Activated B cell treated with CpG ODN at 0.5 μM for 24 hours (primary cell): ENCODE measurements at regions not wholly inside any gene's neighbourhood (a gene's known extent, or its start where the extent isn't known, plus 50 kb on each side); places are given as distances from the start of the nearest gene placed in this dataset.

Experiments
- ATAC-seq: fragments of 200-7000 bp; cut with Tn5 transposase; one replicate; pipeline ENCODE4 v1.10.0; 2021; ENCODE audit warnings: low read depth, mild to moderate bottlenecking, moderate library complexity
- CTCF ChIA-PET: fragments of 350-600 bp; sonication (Branson Sonifier 250); formaldehyde crosslinking; loops from one replicate; lab custom pipeline; 2021; ENCODE audit warnings: antibody characterized with exemption; lab: Charles Lee
- POLR2A ChIA-PET: fragments of 350-600 bp; sonication (Branson Sonifier 250); formaldehyde crosslinking; loops from one replicate; lab custom pipeline; 2021; ENCODE audit warnings: antibody characterized with exemption; lab: Charles Lee
- DNase-seq: peaks from one replicate; pipeline ENCODE4 v3.0.0; 2022
- H3K27ac Mint-ChIP-seq: one replicate; pipeline ENCODE4 v1.8.0; 2020; ENCODE audit warnings: mixed read lengths
- H3K27me3 Mint-ChIP-seq: one replicate; pipeline ENCODE4 v1.8.0; 2021; ENCODE audit warnings: mixed read lengths
- H3K36me3 Mint-ChIP-seq: one replicate; pipeline ENCODE4 v1.8.0; 2021; ENCODE audit warnings: low read depth, mixed read lengths
- H3K4me1 Mint-ChIP-seq: one replicate; pipeline ENCODE4 v1.8.0; 2021; ENCODE audit warnings: mixed read lengths
- H3K4me3 Mint-ChIP-seq: one replicate; pipeline ENCODE4 v1.8.0; 2020; ENCODE audit warnings: mild to moderate bottlenecking, mixed read lengths
- H3K9me3 Mint-ChIP-seq: one replicate; pipeline ENCODE4 v1.8.0; 2020; ENCODE audit warnings: mixed read lengths
- intact Hi-C: fragments of 100-400 bp; cut with micrococcal nuclease; formaldehyde crosslinking; loops from one replicate; pipeline ENCODE4 v1.15.1; 2024
- TF ChIP-seq, protein P1 (sequence below): fragments of 200-600 bp; IDR thresholded peaks from one replicate; pipeline ENCODE4 v1.8.0; 2022; ENCODE audit warnings: antibody characterized with exemption, mild to moderate bottlenecking

DNA sequence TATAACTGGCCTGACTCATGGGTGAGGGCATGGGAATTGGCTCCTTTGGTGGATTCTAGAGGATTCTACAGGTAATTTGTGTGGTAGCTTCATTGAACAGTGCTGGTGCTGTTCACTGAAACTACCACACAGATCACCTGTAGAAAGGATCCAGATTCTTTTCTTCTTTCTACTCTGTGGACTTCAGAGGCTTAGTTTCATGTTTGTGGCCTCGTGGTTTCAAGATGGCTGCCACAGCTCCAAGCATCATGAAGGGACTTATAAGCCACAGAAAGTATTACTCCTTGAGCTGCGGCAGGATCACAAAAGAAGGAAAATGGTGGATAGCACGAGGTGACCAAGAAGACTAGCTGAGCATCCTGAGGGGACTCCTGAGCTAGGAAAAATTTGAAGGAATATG is 88.9 kb downstream of the ADCYAP1 start:
- ATAC-seq (no peak), DNase-seq (no peak)
- POLR2A ChIA-PET = no interaction called here
- Mint-ChIP-seq H3K36me3 (no peaks in the 10 kb centered on the region), H3K4me1 (no peaks in the 10 kb centered on the region), H3K27me3 (no peaks in the 10 kb centered on the region), H3K4me3 (no peak overlapping the region), H3K27ac (no peak overlapping the region), H3K9me3 (no peaks in the 10 kb centered on the region)
- CTCF ChIA-PET = no interaction called here
- intact Hi-C loops = no loop called here
- TF ChIP-seq, protein P1, sequence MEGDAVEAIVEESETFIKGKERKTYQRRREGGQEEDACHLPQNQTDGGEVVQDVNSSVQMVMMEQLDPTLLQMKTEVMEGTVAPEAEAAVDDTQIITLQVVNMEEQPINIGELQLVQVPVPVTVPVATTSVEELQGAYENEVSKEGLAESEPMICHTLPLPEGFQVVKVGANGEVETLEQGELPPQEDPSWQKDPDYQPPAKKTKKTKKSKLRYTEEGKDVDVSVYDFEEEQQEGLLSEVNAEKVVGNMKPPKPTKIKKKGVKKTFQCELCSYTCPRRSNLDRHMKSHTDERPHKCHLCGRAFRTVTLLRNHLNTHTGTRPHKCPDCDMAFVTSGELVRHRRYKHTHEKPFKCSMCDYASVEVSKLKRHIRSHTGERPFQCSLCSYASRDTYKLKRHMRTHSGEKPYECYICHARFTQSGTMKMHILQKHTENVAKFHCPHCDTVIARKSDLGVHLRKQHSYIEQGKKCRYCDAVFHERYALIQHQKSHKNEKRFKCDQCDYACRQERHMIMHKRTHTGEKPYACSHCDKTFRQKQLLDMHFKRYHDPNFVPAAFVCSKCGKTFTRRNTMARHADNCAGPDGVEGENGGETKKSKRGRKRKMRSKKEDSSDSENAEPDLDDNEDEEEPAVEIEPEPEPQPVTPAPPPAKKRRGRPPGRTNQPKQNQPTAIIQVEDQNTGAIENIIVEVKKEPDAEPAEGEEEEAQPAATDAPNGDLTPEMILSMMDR = no peak

DNA sequence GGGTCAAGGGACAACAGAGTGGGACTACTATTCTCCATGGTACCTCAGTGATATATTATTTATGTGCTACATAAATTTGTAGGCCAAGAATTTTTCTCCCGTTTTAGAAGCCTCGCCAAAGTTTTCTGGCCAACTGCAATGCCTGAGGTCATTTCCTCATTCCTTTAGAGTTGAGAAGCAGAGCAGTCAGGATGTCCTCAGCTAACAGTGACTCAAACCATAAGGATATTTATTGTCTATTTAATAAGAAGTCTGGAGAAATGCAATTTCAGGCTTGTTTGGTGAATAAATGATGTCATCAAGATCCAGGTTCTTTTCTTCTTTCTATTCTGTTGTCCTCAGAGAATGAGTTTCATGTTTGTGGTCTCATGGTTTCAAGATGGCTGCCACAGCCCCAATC is 91.0 kb downstream of the ADCYAP1 start:
- Mint-ChIP-seq H3K36me3 (no peaks in the 10 kb centered on the region), H3K9me3 (peaks cover under 1% of the 10 kb centered on the region), H3K27me3 (no peaks in the 10 kb centered on the region), H3K27ac (no peak overlapping the region), H3K4me1 (no peaks in the 10 kb centered on the region), H3K4me3 (no peak overlapping the region)
- intact Hi-C loops = no loop called here
- DNase-seq = no peak
- TF ChIP-seq, protein P1 = no peak
- ChIA-PET CTCF (no interaction called here), POLR2A (no interaction called here)
- no peak for ATAC-seq

DNA sequence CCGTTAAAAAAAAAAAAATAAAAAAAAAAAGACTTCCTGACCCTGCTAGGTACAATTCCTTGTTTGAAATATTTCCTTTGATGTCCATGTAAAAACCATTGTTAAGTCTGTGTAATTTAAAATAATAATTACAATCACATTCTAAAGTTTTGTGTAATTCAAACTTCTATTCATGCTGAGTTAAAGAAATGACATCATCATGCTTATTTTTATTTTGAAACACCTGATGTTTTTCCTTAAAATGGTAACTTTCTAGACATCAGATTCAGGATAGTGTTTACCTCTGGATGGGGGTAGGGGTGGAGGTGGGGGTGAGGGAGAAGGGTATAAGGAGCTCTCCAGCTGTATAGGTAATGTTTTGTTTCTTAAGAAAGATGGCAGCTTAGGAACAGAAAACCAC is 92.8 kb downstream of the ADCYAP1 start:
- Mint-ChIP-seq H3K27ac (no peak overlapping the region), H3K9me3 (peaks cover 4% of the 10 kb centered on the region), H3K4me1 (no peaks in the 10 kb centered on the region), H3K27me3 (no peaks in the 10 kb centered on the region), H3K4me3 (no peak overlapping the region), H3K36me3 (no peaks in the 10 kb centered on the region)
- ChIA-PET POLR2A (no interaction called here), CTCF (no interaction called here)
- TF ChIP-seq, protein P1 = no peak
- intact Hi-C loops = no loop called here
- DNase-seq (no peak), ATAC-seq (no peak)

DNA sequence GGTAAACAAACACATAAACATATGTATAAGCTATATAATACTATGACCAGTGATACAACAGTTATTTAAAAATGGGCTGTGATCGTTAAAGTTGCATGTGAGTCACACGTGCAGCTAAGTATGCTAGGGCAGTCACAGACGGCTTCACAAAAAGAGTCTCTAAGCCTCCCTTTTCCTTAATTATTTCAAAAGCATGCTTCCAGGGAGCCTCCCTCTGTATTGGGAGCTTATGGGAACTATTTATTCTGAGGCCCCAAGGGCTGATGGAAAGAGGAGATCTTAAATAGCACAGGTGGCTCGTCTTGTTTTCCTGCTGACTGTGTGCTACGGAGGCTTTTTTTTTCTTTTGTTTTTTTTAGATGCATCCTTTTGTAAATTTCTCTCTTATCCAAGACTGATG is 94.3 kb downstream of the ADCYAP1 start:
- Mint-ChIP-seq H3K9me3 (peaks cover 9% of the 10 kb centered on the region), H3K27ac (no peak overlapping the region), H3K4me1 (no peaks in the 10 kb centered on the region), H3K4me3 (no peak overlapping the region), H3K27me3 (no peaks in the 10 kb centered on the region), H3K36me3 (no peaks in the 10 kb centered on the region)
- TF ChIP-seq, protein P1 = no peak
- ATAC-seq = no peak
- CTCF ChIA-PET = no interaction called here
- no peak for DNase-seq
- POLR2A ChIA-PET = no interaction called here
- intact Hi-C loops = no loop called here

DNA sequence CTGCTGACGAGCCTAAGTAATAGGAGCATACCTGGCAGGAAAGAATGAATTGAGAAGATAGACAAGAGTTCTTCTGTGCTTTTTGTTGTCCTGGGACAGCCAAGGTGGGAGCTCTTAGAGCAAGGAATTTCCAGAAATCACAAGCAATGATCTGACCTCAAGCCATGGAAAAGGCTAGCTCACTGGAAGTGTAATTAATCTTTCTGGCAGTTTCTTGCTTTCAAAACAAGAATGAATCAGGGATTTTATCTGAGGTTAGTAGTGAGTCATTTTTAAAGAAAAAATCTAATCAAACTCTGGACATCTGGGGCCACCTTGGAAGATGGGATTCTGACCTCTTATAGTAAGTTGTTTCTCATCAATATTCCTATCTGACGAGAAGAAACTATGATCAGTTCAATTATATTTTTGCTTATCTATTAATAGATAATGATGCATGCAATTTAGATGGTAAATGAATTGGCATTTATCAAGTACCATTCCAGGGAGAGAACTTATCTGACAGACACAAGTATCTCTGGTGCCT is 98.0 kb downstream of the ADCYAP1 start:
- no peak overlapping the region for H3K27ac Mint-ChIP-seq
- ChIA-PET POLR2A (no interaction called here), CTCF (no interaction called here)
- no peak overlapping the region for H3K4me3 Mint-ChIP-seq
- intact Hi-C loops = no loop called here
- DNase-seq = no peak
- no peaks in the 10 kb centered on the region for H3K36me3 Mint-ChIP-seq
- H3K27me3 Mint-ChIP-seq = no peaks in the 10 kb centered on the region
- peaks cover 9% of the 10 kb centered on the region for H3K9me3 Mint-ChIP-seq
- TF ChIP-seq, protein P1 = no peak
- no peak for ATAC-seq
- H3K4me1 Mint-ChIP-seq = no peaks in the 10 kb centered on the region
